ENCODE measurements at regions not wholly inside any gene's neighbourhood (a gene's known extent, or its start where the extent isn't known, plus 50 kb on each side); places are given as distances from the start of the nearest gene placed in this dataset.
"Not testable (repeated sequence)": the region's sequence is repeated elsewhere in the genome, so short reads cannot be mapped to it uniquely, and the experiment has no call there.

DNA sequence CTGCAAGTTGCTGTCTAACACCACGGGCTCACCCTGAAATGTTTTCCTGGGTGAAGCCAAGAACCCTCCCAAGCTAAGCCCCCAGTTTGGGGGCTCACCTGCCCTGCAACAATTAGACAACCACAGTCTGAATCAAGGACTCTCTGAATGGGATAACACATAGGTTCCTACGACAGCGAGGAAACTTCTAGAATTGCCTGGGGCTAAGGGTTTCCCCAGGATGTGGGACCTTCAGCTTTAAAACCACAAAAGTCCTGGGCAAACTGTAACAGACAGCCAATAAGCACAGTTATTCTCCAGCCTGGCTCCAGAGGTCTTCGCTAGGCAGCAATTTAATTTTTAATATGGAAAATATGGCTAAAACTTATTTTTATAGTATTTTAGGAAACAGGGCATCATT is 162.6 kb downstream of the PRKX start:
- DNase-seq, result no peak

DNA sequence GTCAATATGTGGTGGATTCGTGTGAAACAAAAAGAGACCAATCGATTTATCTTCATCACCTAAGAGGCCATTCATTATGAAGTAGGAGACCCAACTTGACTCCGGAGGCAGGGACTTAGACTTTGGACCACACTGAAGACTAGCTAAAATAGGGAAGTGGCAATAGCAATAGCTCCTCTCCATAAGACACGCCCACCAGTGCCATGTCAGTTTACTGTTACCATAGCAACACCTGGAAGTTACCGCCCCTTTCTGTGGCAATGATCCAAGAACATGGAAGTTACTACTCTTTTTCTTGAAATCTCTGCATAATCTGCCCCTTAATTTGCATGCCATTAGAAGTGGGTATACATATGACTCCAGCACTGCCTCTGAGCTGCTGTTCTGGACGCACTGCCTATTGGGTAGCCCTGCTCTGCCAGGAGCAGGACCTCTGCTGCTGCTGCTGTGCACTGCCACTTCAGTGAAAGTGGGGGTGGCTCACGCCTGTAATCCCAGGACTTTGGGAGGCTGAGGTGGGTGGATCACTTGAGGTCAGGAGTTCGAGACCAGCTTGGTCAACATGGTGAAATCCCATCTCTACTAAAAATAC is 163.2 kb downstream of the PRKX start:
- peak; percentile 1 for DNase-seq

DNA sequence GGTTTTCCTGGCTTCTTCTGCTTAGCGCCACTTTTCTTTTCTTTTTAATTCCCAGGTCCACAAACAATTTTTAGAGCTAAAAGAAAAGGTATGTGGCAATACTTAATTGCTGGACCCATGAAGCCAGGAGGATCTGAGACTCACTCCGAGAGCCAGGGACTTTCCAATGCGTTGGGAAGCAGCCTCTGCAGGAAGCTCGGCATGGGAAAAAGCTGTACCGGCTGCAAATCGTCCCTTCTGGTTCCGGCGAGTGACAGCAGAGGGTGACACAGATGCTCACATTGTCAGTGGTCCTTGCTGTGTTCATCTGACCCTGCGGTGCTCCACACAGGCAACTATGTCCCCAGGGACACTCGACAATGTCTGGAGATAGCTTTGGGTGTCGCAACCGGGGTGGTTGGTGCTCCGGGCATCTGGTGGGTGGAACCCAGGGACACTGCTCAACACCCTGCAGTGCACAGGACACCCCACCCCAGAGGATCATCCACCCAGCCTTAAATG is 164.0 kb downstream of the PRKX start:
- DNase-seq, result peak; percentile 28

- peak; percentile 31 for DNase-seq
These were observed 164.6 kb downstream of the PRKX start for GRCh38 chrX:3548765-3549391.

DNA sequence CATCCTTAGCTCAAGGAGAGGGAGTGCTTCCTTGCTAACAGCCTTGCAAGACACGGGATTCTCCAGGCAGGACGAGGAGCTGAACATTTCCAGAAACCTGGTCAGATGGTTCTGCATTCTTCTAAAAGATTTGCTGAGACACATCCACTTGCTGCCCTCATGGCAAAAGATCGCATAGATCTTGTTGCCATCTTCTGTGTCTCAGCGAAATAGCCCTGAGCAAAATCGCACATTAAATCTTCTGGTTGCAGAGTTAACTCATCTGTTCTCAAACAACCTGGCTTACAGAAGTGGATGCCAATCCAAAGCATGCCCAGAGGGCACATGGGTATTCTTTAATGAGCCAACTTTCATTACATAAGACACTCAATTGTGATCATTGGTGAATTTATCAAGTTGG is 167.5 kb downstream of the PRKX start:
- DNase-seq, result no peak

DNA sequence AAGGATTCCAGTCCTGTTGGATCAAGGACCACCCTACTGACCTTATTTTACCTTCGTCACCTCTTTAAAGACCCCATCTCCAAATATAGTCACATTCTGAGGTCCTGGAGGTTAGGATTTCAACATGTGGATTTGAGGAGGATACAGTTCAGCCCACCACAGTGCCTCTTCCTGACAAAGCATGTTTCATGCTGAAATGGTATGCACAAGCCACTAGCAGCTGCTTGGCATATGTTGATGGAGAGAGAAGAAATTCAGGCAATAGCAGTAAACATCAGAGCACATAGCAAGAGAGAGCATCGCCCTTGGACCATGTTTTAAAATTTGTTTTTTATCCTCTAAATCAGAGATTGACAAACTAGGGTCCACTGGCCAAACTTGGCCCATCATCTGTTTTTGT is 172.1 kb downstream of the PRKX start:
- no peak for DNase-seq

- DNase-seq, result no peak
These were observed 173.3 kb downstream of the PRKX start for GRCh38 chrX:3540105-3540504.

DNA sequence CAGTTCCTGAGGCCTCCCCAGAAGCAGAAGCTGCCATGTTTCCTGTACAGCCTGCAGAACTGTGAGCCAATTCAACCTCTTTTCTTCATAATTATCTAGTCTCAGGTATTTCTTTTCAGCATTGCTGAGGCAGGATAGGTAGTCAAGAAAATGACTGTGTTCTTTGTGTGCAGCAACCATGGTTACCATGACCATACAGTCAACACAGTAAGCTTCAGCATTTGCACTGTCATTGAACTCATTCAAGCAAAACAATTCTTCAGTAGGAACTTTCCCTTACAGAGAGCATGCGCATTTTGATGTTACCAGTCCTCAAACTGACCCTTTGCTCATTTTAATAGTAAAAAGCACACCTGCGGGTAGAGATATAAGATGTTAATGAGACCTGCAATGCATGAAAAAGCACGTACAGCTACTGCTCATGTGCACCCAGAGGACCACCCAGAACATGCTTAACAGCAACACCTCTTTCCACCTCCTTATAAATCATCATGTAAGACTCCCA is 180.8 kb downstream of the PRKX start:
- DNase-seq, result no peak

DNA sequence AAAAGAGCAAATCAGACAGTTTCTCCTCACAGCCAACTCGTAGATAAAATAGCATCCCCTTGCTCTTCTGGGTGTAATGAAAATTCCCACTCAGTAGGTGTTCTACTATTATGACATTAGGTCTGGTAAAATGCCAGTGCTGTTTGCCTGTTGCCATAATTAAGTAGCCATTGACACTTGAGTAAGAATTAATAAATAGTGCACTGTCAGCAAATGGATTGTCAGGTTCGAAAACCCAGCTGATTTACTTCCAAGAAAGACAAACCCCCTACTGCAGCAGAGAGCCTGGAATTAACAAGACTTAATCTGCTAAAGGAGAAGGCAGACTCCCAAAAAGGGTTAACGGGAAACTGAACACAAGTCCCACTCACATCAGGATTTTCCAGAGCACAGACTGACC is 182.0 kb downstream of the PRKX start:
- DNase-seq, result not testable (repeated sequence)

DNA sequence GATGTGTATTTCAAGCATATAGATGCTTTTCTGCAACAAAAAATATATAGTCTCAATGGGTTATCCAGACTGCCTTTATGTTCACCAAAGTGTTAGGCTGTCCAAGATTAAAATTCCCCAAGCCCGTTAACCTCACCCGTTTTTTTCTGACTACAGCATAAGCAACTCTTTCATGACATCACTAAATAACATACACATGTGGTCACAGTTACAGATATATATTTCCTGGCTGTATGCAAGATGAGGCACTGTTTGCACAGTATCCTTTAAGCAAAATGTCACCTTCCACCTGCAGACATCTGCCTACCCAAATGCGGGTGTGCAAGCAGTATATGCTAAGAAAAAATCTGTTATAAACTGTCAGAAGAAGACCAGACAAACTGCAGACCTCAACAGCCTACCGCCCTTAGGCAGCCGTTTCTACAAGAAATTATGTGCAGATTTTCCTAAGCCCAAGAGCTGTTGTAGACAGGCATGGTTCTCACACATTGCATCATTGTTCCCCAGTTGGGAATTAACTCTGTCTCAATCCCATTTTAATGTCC is 183.1 kb upstream of the MXRA5 start:
- no peak for DNase-seq

- DNase-seq, result no peak
These were observed 181.4 kb upstream of the MXRA5 start for GRCh38 chrX:3527811-3528210.

GRCh38 chrX:3527166-3527565 is 180.7 kb upstream of the MXRA5 start:
- DNase-seq, result no peak

GRCh38 chrX:3526731-3527130 is 180.3 kb upstream of the MXRA5 start:
- no peak for DNase-seq

DNA sequence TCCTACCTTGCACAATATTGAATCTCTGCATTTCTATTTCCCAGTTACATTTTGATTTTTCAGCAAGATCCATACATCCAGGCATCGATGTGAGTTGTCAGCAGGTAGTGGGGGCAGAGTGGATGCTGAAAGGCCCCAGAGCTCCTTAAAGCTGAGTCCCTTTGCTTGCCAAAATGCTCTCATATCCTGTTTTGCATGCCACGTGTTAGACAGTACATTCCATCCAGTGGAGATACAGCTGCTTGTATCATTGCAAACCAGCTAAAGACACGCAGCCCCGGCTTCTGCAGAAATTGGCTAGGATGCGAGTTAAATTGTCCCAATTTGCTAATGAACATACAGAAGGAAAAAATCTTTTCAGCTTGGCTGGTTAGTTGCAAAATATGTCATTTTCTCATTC is 179.6 kb upstream of the MXRA5 start:
- no peak for DNase-seq

DNA sequence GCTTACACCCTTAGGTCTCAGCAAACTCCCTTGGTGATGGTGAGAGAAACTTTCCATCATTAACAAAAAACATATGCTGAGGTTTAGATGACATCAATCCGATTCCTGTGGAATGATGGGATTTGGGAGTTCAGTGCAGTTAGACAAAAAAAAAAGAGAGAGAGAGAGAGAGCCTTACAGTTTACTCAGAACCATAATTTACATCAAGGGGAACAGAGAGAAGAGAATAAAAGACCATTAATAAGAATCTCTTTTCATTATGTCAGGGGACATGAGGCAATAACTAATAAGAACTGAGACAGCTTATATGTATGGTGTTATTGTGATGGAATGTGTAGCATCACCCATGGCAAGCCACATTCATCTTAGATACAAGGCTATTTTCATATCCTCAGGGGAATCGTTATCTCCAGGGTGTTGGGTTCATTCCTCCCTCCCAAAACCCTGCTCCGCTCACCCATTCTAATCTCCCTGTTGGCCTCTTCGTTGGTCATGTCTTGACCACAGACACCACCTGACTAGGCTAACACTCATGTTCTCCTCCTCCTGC is 175.7 kb upstream of the MXRA5 start:
- DNase-seq, result no peak

DNA sequence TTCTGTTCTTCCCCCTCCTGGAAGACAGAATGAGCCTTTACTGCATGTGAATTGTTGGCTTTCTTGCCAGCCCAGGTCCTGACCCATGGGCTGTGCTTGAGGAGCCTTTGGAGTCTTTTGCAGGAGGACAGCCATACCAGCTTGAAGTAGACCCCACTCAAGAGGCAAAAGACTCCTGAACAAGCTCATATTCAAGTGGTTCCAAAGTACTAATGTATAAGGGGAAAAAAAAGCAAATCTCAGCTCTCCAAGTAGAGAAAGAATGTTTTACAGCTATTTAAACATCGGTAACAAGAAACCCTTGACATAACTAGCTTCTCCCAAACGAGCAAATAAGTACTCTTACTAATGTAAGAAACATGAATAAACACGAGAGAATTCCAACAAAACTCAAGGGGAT is 174.9 kb upstream of the MXRA5 start:
- no peak for DNase-seq

GRCh38 chrX:3520982-3521381 is 174.5 kb upstream of the MXRA5 start:
- DNase-seq, result no peak

DNA sequence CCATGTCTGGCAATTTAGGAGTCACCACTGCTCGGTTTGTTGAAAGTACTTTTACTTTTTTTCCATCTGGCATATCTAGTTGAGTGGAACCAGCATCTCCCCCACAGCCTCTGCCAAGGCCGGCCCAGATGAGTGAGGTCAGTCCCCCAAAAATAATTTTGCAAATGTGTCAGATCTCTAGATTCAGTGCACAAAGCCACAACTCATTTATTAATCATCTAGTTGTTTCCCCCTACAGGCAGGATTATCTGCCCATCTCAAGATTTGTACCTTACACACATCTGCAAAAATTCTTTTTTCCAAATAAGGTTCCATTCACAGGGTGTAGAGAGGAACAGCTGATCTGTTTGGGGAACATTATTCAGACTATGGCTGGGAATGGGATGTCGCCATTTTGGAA is 174.0 kb upstream of the MXRA5 start:
- no peak for DNase-seq

DNA sequence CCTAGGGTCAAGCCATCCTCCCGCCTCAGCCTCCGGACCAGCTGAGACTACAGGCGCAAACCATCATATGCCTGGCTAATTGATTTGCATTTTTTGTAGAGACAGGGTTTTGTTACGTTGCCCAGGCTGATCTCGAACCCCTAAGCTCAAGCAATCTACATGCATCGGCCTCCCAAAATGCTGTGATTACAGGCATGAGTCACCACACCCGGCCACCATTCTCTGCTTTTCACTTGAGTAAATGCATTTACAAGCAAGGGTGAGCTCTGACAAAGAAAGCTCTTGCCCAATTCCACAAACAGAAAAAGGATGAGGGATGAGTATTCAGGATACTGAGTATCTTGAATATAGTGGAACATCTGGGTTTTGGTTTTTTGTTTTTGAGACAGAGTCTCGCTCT is 172.9 kb upstream of the MXRA5 start:
- DNase-seq, result not testable (repeated sequence)

DNA sequence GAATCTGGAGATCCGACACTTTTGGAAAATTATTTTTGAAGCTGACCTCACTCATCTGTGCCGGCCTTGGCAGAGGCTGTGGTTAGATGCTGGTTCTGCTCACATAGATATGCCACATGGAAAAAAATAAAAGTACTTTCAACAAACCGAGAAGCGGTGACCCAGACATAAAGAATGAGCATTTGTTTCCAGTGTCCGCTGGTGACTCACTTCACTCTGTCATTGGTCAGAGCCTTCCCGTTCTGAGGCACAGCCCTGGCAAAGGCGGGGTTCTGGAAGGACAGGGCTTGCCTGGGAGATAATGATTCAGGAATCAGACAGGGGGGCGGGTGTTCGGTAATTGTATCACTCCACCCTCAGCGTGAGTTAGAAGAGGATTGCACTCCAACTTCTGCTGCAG is 172.4 kb upstream of the MXRA5 start:
- DNase-seq, result no peak

- no peak for DNase-seq
These were observed 169.6 kb upstream of the MXRA5 start for GRCh38 chrX:3516051-3516541.

- DNase-seq, result no peak
These were observed 168.5 kb upstream of the MXRA5 start for GRCh38 chrX:3514996-3515395.

DNA sequence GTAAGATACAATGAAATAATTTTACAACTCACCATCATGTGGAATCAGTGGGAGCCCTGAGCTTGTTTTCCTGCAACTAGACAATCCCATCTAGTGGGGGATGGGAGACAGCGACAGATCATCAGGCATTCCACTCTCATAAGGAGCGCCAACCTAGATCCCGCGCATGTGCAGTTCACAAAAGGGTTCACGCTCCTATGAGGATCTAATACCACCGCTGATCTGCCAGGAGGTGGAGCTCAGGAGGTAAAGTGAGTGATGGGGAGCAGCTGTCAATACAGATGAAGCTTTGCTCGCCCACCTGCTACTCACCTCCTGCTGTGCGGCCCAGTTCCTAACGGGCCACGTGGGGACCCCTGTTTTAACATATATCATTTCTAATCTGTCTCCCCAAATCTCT is 165.7 kb upstream of the MXRA5 start:
- DNase-seq, result not testable (repeated sequence)

DNA sequence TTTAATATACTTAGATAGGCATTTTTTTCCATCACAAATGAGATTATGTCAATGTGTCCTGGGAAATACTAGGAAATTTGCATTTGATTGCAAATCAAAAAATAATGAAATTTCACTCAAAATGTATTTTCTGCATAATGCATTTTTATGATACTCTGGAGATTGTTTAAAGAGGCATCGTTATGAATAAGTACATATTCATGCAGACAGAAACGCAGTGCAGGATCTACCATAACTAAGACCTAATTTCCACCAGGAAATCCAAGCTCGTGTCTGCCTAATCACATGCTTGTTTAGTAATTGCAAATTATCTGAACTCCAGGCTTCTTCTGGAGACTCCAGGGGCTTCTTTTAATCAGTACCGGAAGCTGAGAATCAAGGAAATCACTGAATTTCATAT is 163.5 kb upstream of the MXRA5 start:
- DNase-seq, result no peak

Measured in NCI-H510A treated with DMSO at 0.1 percent for 48 hours (cell line).